ENCODE measurements at regions not wholly inside any gene's neighbourhood (a gene's known extent, or its start where the extent isn't known, plus 50 kb on each side); places are given as distances from the start of the nearest gene placed in this dataset.

DNA sequence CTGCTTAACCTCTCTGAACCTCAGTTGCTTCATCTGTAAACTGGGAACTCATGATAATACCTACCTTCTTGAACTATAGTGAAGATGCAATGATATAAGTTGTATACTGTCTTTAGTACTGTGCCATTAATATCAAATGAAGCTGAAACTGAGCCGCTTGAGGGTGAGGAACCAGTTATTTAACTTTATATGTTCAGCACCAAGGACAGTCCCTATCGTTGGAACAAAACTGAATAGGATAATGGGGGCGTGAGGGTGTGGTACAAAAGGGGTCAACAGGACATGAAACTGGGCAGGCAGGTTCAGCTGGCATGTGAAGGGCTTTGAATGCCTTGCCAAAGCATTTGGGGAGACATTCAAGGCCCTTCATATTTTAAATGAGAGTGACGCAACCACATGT lies 112.6 kb downstream of the C11orf91 start:
- TF ChIP-seq ZBTB8A (tag by site-specific recombination; IDR thresholded peaks at IDR 0.05) = no peak
- TF ChIP-seq, protein P1, sequence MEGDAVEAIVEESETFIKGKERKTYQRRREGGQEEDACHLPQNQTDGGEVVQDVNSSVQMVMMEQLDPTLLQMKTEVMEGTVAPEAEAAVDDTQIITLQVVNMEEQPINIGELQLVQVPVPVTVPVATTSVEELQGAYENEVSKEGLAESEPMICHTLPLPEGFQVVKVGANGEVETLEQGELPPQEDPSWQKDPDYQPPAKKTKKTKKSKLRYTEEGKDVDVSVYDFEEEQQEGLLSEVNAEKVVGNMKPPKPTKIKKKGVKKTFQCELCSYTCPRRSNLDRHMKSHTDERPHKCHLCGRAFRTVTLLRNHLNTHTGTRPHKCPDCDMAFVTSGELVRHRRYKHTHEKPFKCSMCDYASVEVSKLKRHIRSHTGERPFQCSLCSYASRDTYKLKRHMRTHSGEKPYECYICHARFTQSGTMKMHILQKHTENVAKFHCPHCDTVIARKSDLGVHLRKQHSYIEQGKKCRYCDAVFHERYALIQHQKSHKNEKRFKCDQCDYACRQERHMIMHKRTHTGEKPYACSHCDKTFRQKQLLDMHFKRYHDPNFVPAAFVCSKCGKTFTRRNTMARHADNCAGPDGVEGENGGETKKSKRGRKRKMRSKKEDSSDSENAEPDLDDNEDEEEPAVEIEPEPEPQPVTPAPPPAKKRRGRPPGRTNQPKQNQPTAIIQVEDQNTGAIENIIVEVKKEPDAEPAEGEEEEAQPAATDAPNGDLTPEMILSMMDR (tag by site-specific recombination; IDR thresholded peaks at IDR 0.05) = no peak

Data from HEK293 (cell line).